ENCODE measurements at regions not wholly inside any gene's neighbourhood (a gene's known extent, or its start where the extent isn't known, plus 50 kb on each side); places are given as distances from the start of the nearest gene placed in this dataset.

DNA sequence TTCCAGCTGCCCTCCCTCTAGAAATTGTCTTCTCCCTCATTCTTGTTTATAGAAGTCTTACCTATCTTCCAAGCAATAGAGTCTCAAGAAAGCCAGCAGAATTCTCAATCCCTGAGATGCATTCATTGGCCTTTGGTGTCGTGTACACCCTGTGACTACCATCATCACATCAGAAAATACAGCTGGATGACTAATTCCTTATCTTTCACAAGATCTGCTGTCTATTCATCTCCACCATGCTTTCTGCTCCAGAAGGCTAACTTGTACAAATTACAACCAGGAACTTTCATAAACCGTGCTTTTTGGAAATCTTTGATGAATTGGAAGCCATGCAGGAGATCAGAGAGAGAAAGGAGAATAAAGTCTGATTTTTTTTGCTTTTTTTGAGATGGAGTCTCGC is 1062.9 kb upstream of the GHITM start:
- no CpG with 5 or more reads among the region's 3 CpGs for WGBS (ENCODE audit: extremely low coverage, insufficient coverage, insufficient read length)
- H2BK12ac ChIP-seq (ENCODE audit: low read length): no peak overlapping the region
- no peak overlapping the region for H3K4ac ChIP-seq (ENCODE audit: low read depth, low read length)
- no peak overlapping the region for H3K27ac ChIP-seq (ENCODE audit: low read depth, low read length)
- no peak overlapping the region for H4K12ac ChIP-seq (ENCODE audit: low read depth, low read length)
- no peak overlapping the region for H4K8ac ChIP-seq (ENCODE audit: low read depth, low read length)
- H2BK120ac ChIP-seq (ENCODE audit: insufficient read depth, low read length, poor library complexity): no peak overlapping the region
- peaks cover 0 to 2% of the 10 kb centered on the region in 2 experiments for H3K4me1 ChIP-seq (ENCODE audit: control insufficient read depth in 1 of 2, insufficient read depth in 2 of 2, low read length in 2 of 2)
- H3K9ac ChIP-seq (ENCODE audit: low read length): no peak overlapping the region
- DNase-seq: peak in 1 of 2 donors; percentile 49
- no peaks in the 10 kb centered on the region for H3K79me2 ChIP-seq (ENCODE audit: control insufficient read depth, insufficient read depth, low read length, poor library complexity)
- H3K23ac ChIP-seq (ENCODE audit: low read length): no peak overlapping the region
- H3K18ac ChIP-seq (ENCODE audit: low read length): no peak overlapping the region
- no peaks in the 10 kb centered on the region for H3K27me3 ChIP-seq (ENCODE audit: insufficient read depth, low read length)
- no peak overlapping the region for H3K4me2 ChIP-seq (ENCODE audit: low read length)
- no peak overlapping the region for H2AK5ac ChIP-seq (ENCODE audit: low read length)
- H4K91ac ChIP-seq (ENCODE audit: low read depth, low read length): no peak overlapping the region
- no peak overlapping the region for H3K4me3 ChIP-seq (ENCODE audit: low read depth, low read length)
- H3K36me3 ChIP-seq (ENCODE audit: control insufficient read depth in 1 of 2, insufficient read depth in 2 of 2, low read length in 2 of 2): no peaks in the 10 kb centered on the region
- H2AFZ ChIP-seq (ENCODE audit: insufficient read depth, low read length, poor library complexity): no peak overlapping the region
- no peaks in the 10 kb centered on the region for H3K79me1 ChIP-seq (ENCODE audit: low read length)
- no peaks in the 10 kb centered on the region for H3K9me3 ChIP-seq (ENCODE audit: insufficient read depth, low read depth, low read length)
- H2BK5ac ChIP-seq (ENCODE audit: low read depth, low read length, poor library complexity): no peak overlapping the region
- H3K14ac ChIP-seq (ENCODE audit: low read length): no peak overlapping the region

DNA sequence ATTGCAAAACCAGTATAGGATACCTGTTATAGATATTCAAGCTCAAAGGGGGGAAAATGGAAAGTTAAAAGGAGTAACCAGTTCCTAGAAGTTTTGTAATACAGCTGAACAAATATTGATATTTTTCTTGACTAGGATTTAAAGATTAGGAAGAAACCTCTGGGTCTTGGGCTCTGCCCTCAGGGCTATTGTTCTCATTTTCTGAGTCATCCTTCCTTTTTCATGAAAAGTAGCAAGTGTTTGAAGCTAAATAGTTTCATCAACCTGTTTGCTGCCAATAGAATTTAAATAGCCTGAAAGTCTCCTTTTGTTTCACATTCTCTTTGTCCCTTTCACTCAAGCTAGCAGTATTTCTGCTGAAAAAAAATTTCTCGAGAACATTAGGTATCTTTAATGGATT is 1061.1 kb upstream of the GHITM start:
- H3K9ac ChIP-seq (ENCODE audit: low read length): no peak overlapping the region
- DNase-seq: peak in 1 of 2 donors; percentile 0
- H3K4me2 ChIP-seq (ENCODE audit: low read length): no peak overlapping the region
- no peak overlapping the region for H4K91ac ChIP-seq (ENCODE audit: low read depth, low read length)
- H2BK5ac ChIP-seq (ENCODE audit: low read depth, low read length, poor library complexity): no peak overlapping the region
- H3K27me3 ChIP-seq (ENCODE audit: insufficient read depth, low read length): no peaks in the 10 kb centered on the region
- H3K79me1 ChIP-seq (ENCODE audit: low read length): no peaks in the 10 kb centered on the region
- H2AFZ ChIP-seq (ENCODE audit: insufficient read depth, low read length, poor library complexity): no peak overlapping the region
- H2BK12ac ChIP-seq (ENCODE audit: low read length): no peak overlapping the region
- H2AK5ac ChIP-seq (ENCODE audit: low read length): no peak overlapping the region
- no peak overlapping the region for H3K27ac ChIP-seq (ENCODE audit: low read depth, low read length)
- H3K4ac ChIP-seq (ENCODE audit: low read depth, low read length): no peak overlapping the region
- H3K23ac ChIP-seq (ENCODE audit: low read length): no peak overlapping the region
- H4K8ac ChIP-seq (ENCODE audit: low read depth, low read length): no peak overlapping the region
- WGBS (ENCODE audit: extremely low coverage, insufficient coverage, insufficient read length): no CpG with 5 or more reads among the region's 1 CpG
- peaks cover 2% of the 10 kb centered on the region for H3K9me3 ChIP-seq (ENCODE audit: insufficient read depth, low read depth, low read length)
- H2BK120ac ChIP-seq (ENCODE audit: insufficient read depth, low read length, poor library complexity): no peak overlapping the region
- no peak overlapping the region for H4K12ac ChIP-seq (ENCODE audit: low read depth, low read length)
- no peak overlapping the region for H3K14ac ChIP-seq (ENCODE audit: low read length)
- H3K18ac ChIP-seq (ENCODE audit: low read length): no peak overlapping the region
- H3K4me3 ChIP-seq (ENCODE audit: low read depth, low read length): no peak overlapping the region
- H3K36me3 ChIP-seq (ENCODE audit: control insufficient read depth in 1 of 2, insufficient read depth in 2 of 2, low read length in 2 of 2): no peaks in the 10 kb centered on the region
- H3K79me2 ChIP-seq (ENCODE audit: control insufficient read depth, insufficient read depth, low read length, poor library complexity): no peaks in the 10 kb centered on the region
- H3K4me1 ChIP-seq (ENCODE audit: control insufficient read depth in 1 of 2, insufficient read depth in 2 of 2, low read length in 2 of 2): peaks cover 0 to 2% of the 10 kb centered on the region in 2 experiments

DNA sequence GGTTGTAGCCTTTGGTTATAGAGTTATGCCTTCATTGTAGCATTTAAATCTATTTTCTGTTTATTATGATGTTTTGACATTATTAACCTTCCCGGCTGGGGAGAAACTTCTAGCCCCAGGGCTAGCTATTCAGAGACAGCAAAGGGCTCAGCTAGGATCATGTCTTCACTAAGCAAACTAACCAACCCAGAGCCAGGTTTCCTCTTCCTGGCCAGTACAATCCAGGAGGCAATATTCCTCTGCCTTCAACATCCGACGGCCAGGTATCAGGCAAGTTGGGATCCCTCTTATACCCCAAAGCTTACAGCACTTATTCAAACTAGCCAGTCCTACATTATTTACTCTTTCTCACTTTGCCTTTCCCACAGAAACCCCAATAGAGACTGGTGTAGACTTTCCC is 1060.7 kb upstream of the GHITM start:
- H3K9me3 ChIP-seq (ENCODE audit: insufficient read depth, low read depth, low read length): peaks cover 2% of the 10 kb centered on the region
- DNase-seq: no peak
- H3K23ac ChIP-seq (ENCODE audit: low read length): no peak overlapping the region
- H3K79me2 ChIP-seq (ENCODE audit: control insufficient read depth, insufficient read depth, low read length, poor library complexity): no peaks in the 10 kb centered on the region
- no peak overlapping the region for H3K9ac ChIP-seq (ENCODE audit: low read length)
- H3K27ac ChIP-seq (ENCODE audit: low read depth, low read length): no peak overlapping the region
- H3K14ac ChIP-seq (ENCODE audit: low read length): no peak overlapping the region
- H2BK120ac ChIP-seq (ENCODE audit: insufficient read depth, low read length, poor library complexity): no peak overlapping the region
- H4K91ac ChIP-seq (ENCODE audit: low read depth, low read length): no peak overlapping the region
- H4K12ac ChIP-seq (ENCODE audit: low read depth, low read length): no peak overlapping the region
- no peak overlapping the region for H3K18ac ChIP-seq (ENCODE audit: low read length)
- no peaks in the 10 kb centered on the region for H3K79me1 ChIP-seq (ENCODE audit: low read length)
- no peaks in the 10 kb centered on the region for H3K27me3 ChIP-seq (ENCODE audit: insufficient read depth, low read length)
- no peak overlapping the region for H4K8ac ChIP-seq (ENCODE audit: low read depth, low read length)
- no peak overlapping the region for H2AK5ac ChIP-seq (ENCODE audit: low read length)
- no peaks in the 10 kb centered on the region for H3K36me3 ChIP-seq (ENCODE audit: control insufficient read depth in 1 of 2, insufficient read depth in 2 of 2, low read length in 2 of 2)
- no peak overlapping the region for H3K4me2 ChIP-seq (ENCODE audit: low read length)
- H2AFZ ChIP-seq (ENCODE audit: insufficient read depth, low read length, poor library complexity): no peak overlapping the region
- no peak overlapping the region for H2BK5ac ChIP-seq (ENCODE audit: low read depth, low read length, poor library complexity)
- H3K4me1 ChIP-seq (ENCODE audit: control insufficient read depth in 1 of 2, insufficient read depth in 2 of 2, low read length in 2 of 2): peaks cover 0 to 2% of the 10 kb centered on the region in 2 experiments
- WGBS (ENCODE audit: extremely low coverage, insufficient coverage, insufficient read length): no CpG with 5 or more reads among the region's 3 CpGs
- H3K4me3 ChIP-seq (ENCODE audit: low read depth, low read length): no peak overlapping the region
- no peak overlapping the region for H3K4ac ChIP-seq (ENCODE audit: low read depth, low read length)
- peak overlapping the region; percentile 58 for H2BK12ac ChIP-seq (ENCODE audit: low read length)

DNA sequence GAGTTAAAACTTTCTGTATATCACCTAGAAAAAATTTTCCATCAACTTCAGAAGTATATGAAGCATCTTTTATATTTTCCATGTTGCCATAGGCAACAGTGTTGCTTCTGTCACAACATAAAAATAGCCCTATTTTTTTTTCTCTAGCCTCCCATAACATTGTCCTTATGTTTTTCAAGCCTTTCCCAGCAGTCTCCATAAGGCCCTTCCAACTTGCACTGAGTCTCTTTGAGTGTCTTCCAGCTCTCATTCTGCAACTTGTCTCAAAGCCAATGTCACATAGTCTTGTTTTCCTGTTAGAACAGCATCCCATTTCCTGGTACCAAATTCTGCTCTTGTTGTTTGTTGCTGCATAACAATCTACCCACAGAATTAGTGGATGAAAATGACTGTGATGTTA is 1055.5 kb upstream of the GHITM start:
- no peak overlapping the region for H2BK5ac ChIP-seq (ENCODE audit: low read depth, low read length, poor library complexity)
- H3K9ac ChIP-seq (ENCODE audit: low read length): no peak overlapping the region
- no peaks in the 10 kb centered on the region for H3K36me3 ChIP-seq (ENCODE audit: control insufficient read depth in 1 of 2, insufficient read depth in 2 of 2, low read length in 2 of 2)
- no peak overlapping the region for H4K91ac ChIP-seq (ENCODE audit: low read depth, low read length)
- no peak overlapping the region for H2AK5ac ChIP-seq (ENCODE audit: low read length)
- H2BK12ac ChIP-seq (ENCODE audit: low read length): no peak overlapping the region
- no peak overlapping the region for H3K23ac ChIP-seq (ENCODE audit: low read length)
- no peaks in the 10 kb centered on the region for H3K79me2 ChIP-seq (ENCODE audit: control insufficient read depth, insufficient read depth, low read length, poor library complexity)
- peaks cover 2% of the 10 kb centered on the region for H3K9me3 ChIP-seq (ENCODE audit: insufficient read depth, low read depth, low read length)
- H3K18ac ChIP-seq (ENCODE audit: low read length): no peak overlapping the region
- H2AFZ ChIP-seq (ENCODE audit: insufficient read depth, low read length, poor library complexity): no peak overlapping the region
- no peak overlapping the region for H3K27ac ChIP-seq (ENCODE audit: low read depth, low read length)
- H4K12ac ChIP-seq (ENCODE audit: low read depth, low read length): no peak overlapping the region
- H3K14ac ChIP-seq (ENCODE audit: low read length): no peak overlapping the region
- no peak overlapping the region for H3K4me2 ChIP-seq (ENCODE audit: low read length)
- DNase-seq: no peak
- no peak overlapping the region for H4K8ac ChIP-seq (ENCODE audit: low read depth, low read length)
- no peaks in the 10 kb centered on the region for H3K4me1 ChIP-seq (ENCODE audit: control insufficient read depth in 1 of 2, insufficient read depth in 2 of 2, low read length in 2 of 2)
- no peak overlapping the region for H3K4ac ChIP-seq (ENCODE audit: low read depth, low read length)
- no peak overlapping the region for H2BK120ac ChIP-seq (ENCODE audit: insufficient read depth, low read length, poor library complexity)
- no peak overlapping the region for H3K4me3 ChIP-seq (ENCODE audit: low read depth, low read length)
- H3K79me1 ChIP-seq (ENCODE audit: low read length): no peaks in the 10 kb centered on the region
- no peaks in the 10 kb centered on the region for H3K27me3 ChIP-seq (ENCODE audit: insufficient read depth, low read length)
